ENCODE measurements at regions not wholly inside any gene's neighbourhood (a gene's known extent, or its start where the extent isn't known, plus 50 kb on each side); places are given as distances from the start of the nearest gene placed in this dataset.

GRCh38 chr12:91874086-91874865, 271.4 kb downstream of the BTG1 start:
- Histone ChIP-seq H3K4me3 (no peak overlapping the region), H3K36me3 (no peaks in the 10 kb centered on the region), H3K9me3 (no peaks in the 10 kb centered on the region), H3K27ac (no peak overlapping the region), H3K4me1 (peaks cover 34% of the 10 kb centered on the region), H3K27me3 (ENCODE audit: low read depth) (no peaks in the 10 kb centered on the region)
- DNase-seq (no peak), ATAC-seq (no peak)
- no peak for TF ChIP-seq CTCF (IDR thresholded peaks at IDR 0.05)
- intact Hi-C loops (cut with DNase I): no loop called here

GRCh38 chr12:91871751-91872150, 273.9 kb downstream of the BTG1 start:
- H3K36me3 ChIP-seq: no peaks in the 10 kb centered on the region
- peak overlapping the region; percentile 39 for H3K27ac ChIP-seq
- H3K4me3 ChIP-seq: no peak overlapping the region
- no peaks in the 10 kb centered on the region for H3K27me3 ChIP-seq (ENCODE audit: low read depth)
- H3K4me1 ChIP-seq: peaks cover 21% of the 10 kb centered on the region
- ATAC-seq: peak; percentile 65 to 85
- intact Hi-C loops (cut with DNase I): no loop called here
- no peak for DNase-seq
- no peak for TF ChIP-seq CTCF (IDR thresholded peaks at IDR 0.05)
- no peaks in the 10 kb centered on the region for H3K9me3 ChIP-seq

- Histone ChIP-seq H3K4me1 (peaks cover 20% of the 10 kb centered on the region), H3K27ac (peak overlapping the region; percentile 39)
- no peak for TF ChIP-seq CTCF (IDR thresholded peaks at IDR 0.05)
Measured at GRCh38 chr12:91870872-91871707, 274.6 kb downstream of the BTG1 start.

GRCh38 chr12:91868054-91868453, 277.6 kb downstream of the BTG1 start:
- ATAC-seq (no peak), DNase-seq (no peak)
- Histone ChIP-seq H3K4me3 (no peak overlapping the region), H3K4me1 (peaks cover 20% of the 10 kb centered on the region), H3K27me3 (ENCODE audit: low read depth) (no peaks in the 10 kb centered on the region), H3K36me3 (no peaks in the 10 kb centered on the region), H3K27ac (no peak overlapping the region), H3K9me3 (no peaks in the 10 kb centered on the region)
- TF ChIP-seq CTCF (IDR thresholded peaks at IDR 0.05): no peak
- intact Hi-C loops (cut with DNase I): no loop called here

More at GRCh38 chr12:91870872-91871707, 274.6 kb downstream of the BTG1 start:
- Histone ChIP-seq H3K4me3 (no peak overlapping the region), H3K36me3 (no peaks in the 10 kb centered on the region), H3K9me3 (no peaks in the 10 kb centered on the region), H3K27me3 (ENCODE audit: low read depth) (no peaks in the 10 kb centered on the region)
- ATAC-seq (peak; percentile 81 to 93), DNase-seq (no peak)
- intact Hi-C loops (cut with DNase I): no loop called here

GRCh38 chr12:91866566-91866965, 279.1 kb downstream of the BTG1 start:
- Histone ChIP-seq H3K4me3 (no peak overlapping the region), H3K9me3 (no peaks in the 10 kb centered on the region), H3K36me3 (no peaks in the 10 kb centered on the region), H3K27me3 (ENCODE audit: low read depth) (no peaks in the 10 kb centered on the region), H3K27ac (no peak overlapping the region), H3K4me1 (peaks cover 13% of the 10 kb centered on the region)
- TF ChIP-seq CTCF (IDR thresholded peaks at IDR 0.05): no peak
- DNase-seq (no peak), ATAC-seq (no peak)
- intact Hi-C loops (cut with DNase I): no loop called here

All from lower lobe of right lung (tissue), 2 donors.